ENCODE measurements at regions not wholly inside any gene's neighbourhood (a gene's known extent, or its start where the extent isn't known, plus 50 kb on each side); places are given as distances from the start of the nearest gene placed in this dataset.

- TF ChIP-seq SP7 (tag by site-specific recombination; IDR thresholded peaks at IDR 0.05) = no peak
- TF ChIP-seq, protein P1, sequence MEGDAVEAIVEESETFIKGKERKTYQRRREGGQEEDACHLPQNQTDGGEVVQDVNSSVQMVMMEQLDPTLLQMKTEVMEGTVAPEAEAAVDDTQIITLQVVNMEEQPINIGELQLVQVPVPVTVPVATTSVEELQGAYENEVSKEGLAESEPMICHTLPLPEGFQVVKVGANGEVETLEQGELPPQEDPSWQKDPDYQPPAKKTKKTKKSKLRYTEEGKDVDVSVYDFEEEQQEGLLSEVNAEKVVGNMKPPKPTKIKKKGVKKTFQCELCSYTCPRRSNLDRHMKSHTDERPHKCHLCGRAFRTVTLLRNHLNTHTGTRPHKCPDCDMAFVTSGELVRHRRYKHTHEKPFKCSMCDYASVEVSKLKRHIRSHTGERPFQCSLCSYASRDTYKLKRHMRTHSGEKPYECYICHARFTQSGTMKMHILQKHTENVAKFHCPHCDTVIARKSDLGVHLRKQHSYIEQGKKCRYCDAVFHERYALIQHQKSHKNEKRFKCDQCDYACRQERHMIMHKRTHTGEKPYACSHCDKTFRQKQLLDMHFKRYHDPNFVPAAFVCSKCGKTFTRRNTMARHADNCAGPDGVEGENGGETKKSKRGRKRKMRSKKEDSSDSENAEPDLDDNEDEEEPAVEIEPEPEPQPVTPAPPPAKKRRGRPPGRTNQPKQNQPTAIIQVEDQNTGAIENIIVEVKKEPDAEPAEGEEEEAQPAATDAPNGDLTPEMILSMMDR (tag by site-specific recombination; IDR thresholded peaks at IDR 0.05) = no peak
- no peak for TF ChIP-seq ZNF223 (tag by site-specific recombination; IDR thresholded peaks at IDR 0.05)
- TF ChIP-seq ZNF133 (tag by site-specific recombination; IDR thresholded peaks at IDR 0.05) = no peak
- TF ChIP-seq SETDB1 (IDR thresholded peaks at IDR 0.05; ENCODE audit: insufficient read length, low read length) = no peak
- no peak for TF ChIP-seq SALL2 (tag by site-specific recombination; IDR thresholded peaks at IDR 0.05; ENCODE audit: borderline replicate concordance)
- TF ChIP-seq YY1 (tag by site-specific recombination; IDR thresholded peaks at IDR 0.05) = no peak
These were observed 590.8 kb upstream of the BRINP1 start for GRCh38 chr9:119959846-119960545.

Data from HEK293 (cell line).